Activated CD8-positive, alpha-beta T cell treated with anti-CD3 and anti-CD28 coated beads for 36 hours (primary cell): ENCODE measurements at regions not wholly inside any gene's neighbourhood (a gene's known extent, or its start where the extent isn't known, plus 50 kb on each side); places are given as distances from the start of the nearest gene placed in this dataset.

Experiments used
- ATAC-seq: fragments of 200-7000 bp; cut with Tn5 transposase; one replicate; pipeline ENCODE4 v1.10.0; 2021; ENCODE audit warnings: mild to moderate bottlenecking, moderate library complexity
- CTCF ChIA-PET: fragments of 350-600 bp; sonication (Branson Sonifier 250); formaldehyde crosslinking; loops from one replicate; lab custom pipeline; 2021; ENCODE audit warnings: antibody characterized with exemption; lab: Charles Lee
- POLR2A ChIA-PET: fragments of 350-600 bp; sonication (Branson Sonifier 250); formaldehyde crosslinking; loops from one replicate; lab custom pipeline; 2021; ENCODE audit warnings: antibody characterized with exemption; lab: Charles Lee
- DNase-seq: peaks from one replicate; pipeline ENCODE4 v3.0.0-alpha.2; 2020
- H3K27ac Mint-ChIP-seq: one replicate; pipeline ENCODE4 v1.8.0; 2021; ENCODE audit warnings: mild to moderate bottlenecking, mixed read lengths
- H3K27me3 Mint-ChIP-seq: one replicate; pipeline ENCODE4 v1.8.0; 2021; ENCODE audit warnings: mixed read lengths
- H3K36me3 Mint-ChIP-seq: one replicate; pipeline ENCODE4 v1.8.0; 2021; ENCODE audit warnings: low read depth, mixed read lengths
- H3K4me1 Mint-ChIP-seq: one replicate; pipeline ENCODE4 v1.8.0; 2021; ENCODE audit warnings: low read depth, mixed read lengths
- H3K4me3 Mint-ChIP-seq: one replicate; pipeline ENCODE4 v1.8.0; 2021; ENCODE audit warnings: mild to moderate bottlenecking, moderate library complexity, mixed read lengths
- H3K9me3 Mint-ChIP-seq: one replicate; pipeline ENCODE4 v1.8.0; 2021; ENCODE audit warnings: mixed read lengths
- intact Hi-C: fragments of 100-400 bp; cut with micrococcal nuclease; formaldehyde crosslinking; loops from one replicate; pipeline ENCODE4 v1.10.0; 2022
- TF ChIP-seq, protein P1 (sequence below): fragments of 200-600 bp; IDR thresholded peaks from one replicate; pipeline ENCODE4 v1.8.0; 2022; ENCODE audit warnings: antibody characterized with exemption, mild to moderate bottlenecking

DNA sequence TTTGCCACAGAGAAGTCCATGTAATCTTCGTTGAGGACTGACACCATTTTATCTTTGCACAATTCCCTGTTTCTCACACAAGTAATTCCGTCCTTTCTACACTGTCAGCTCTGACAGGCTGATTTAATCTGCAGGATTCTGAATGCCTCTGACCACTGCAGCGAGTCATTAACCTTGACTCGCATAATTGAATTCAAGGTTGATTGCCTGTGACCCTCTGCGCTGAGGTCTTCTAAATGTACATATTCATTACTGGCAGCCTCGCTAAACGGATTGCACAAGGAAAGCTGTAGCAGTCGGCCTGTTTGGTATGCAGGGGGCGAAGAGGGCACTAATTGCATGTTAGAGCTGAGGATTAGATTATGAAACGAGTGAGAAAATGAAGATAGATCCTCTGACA, 147.8 kb downstream of the SHOX2 start:
- H3K27me3 Mint-ChIP-seq, result peaks cover 1% of the 10 kb centered on the region
- H3K36me3 Mint-ChIP-seq, result no peaks in the 10 kb centered on the region
- ChIA-PET POLR2A (no interaction called here), CTCF (no interaction called here)
- intact Hi-C loops, result no loop called here
- H3K4me1 Mint-ChIP-seq, result no peaks in the 10 kb centered on the region
- no peak for ATAC-seq
- no peaks in the 10 kb centered on the region for H3K9me3 Mint-ChIP-seq
- TF ChIP-seq, protein P1, sequence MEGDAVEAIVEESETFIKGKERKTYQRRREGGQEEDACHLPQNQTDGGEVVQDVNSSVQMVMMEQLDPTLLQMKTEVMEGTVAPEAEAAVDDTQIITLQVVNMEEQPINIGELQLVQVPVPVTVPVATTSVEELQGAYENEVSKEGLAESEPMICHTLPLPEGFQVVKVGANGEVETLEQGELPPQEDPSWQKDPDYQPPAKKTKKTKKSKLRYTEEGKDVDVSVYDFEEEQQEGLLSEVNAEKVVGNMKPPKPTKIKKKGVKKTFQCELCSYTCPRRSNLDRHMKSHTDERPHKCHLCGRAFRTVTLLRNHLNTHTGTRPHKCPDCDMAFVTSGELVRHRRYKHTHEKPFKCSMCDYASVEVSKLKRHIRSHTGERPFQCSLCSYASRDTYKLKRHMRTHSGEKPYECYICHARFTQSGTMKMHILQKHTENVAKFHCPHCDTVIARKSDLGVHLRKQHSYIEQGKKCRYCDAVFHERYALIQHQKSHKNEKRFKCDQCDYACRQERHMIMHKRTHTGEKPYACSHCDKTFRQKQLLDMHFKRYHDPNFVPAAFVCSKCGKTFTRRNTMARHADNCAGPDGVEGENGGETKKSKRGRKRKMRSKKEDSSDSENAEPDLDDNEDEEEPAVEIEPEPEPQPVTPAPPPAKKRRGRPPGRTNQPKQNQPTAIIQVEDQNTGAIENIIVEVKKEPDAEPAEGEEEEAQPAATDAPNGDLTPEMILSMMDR, result no peak
- no peak for DNase-seq
- H3K27ac Mint-ChIP-seq, result no peak overlapping the region
- no peak overlapping the region for H3K4me3 Mint-ChIP-seq

DNA sequence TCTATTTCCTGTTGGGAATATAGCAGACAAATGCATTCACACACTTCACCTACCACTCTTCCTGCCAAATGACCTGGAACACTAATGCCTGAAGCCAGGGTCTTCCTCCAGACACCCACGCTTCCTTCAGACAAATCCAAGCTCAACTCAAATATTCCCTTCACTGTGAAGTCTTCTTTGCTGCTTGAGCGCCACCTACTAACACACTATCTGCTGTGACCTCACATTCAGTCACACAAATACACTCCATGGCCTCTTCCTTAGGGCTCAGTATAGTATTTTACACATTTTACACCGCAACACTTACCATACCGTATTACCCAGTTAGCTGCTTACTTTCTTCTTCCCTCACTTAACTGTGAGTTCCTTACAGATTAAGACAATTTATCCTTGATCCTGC, 149.4 kb downstream of the SHOX2 start:
- Mint-ChIP-seq H3K4me3 (no peak overlapping the region), H3K4me1 (no peaks in the 10 kb centered on the region), H3K27ac (no peak overlapping the region), H3K27me3 (peaks cover 1% of the 10 kb centered on the region), H3K36me3 (no peaks in the 10 kb centered on the region), H3K9me3 (peaks cover 3% of the 10 kb centered on the region)
- CTCF ChIA-PET, result no interaction called here
- DNase-seq (no peak), ATAC-seq (no peak)
- TF ChIP-seq, protein P1, result no peak
- POLR2A ChIA-PET, result no interaction called here
- intact Hi-C loops, result no loop called here

DNA sequence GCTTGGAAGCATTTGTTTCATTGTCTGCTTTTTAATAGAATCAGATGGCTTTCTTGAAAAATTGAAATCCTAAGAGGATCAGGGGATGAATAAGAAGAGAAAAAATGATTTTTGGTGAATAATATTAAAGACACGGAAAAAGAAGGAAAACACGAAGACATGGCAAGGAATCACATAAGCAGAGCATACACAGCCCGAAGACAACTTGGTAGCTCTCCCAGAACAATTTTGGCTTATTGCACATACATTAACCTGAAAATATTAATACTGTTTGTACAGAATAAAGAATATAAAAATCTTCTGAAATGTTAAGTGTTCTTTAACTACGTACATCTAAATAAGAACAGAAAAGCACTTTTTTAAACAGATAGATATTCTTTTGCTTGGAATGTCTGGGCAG, 150.0 kb downstream of the SHOX2 start:
- Mint-ChIP-seq H3K36me3 (no peaks in the 10 kb centered on the region), H3K4me3 (no peak overlapping the region), H3K27ac (no peak overlapping the region), H3K9me3 (peaks cover 3% of the 10 kb centered on the region), H3K27me3 (peaks cover 1% of the 10 kb centered on the region), H3K4me1 (no peaks in the 10 kb centered on the region)
- intact Hi-C loops, result no loop called here
- ChIA-PET CTCF (no interaction called here), POLR2A (no interaction called here)
- no peak for ATAC-seq
- TF ChIP-seq, protein P1, result no peak
- DNase-seq, result no peak

DNA sequence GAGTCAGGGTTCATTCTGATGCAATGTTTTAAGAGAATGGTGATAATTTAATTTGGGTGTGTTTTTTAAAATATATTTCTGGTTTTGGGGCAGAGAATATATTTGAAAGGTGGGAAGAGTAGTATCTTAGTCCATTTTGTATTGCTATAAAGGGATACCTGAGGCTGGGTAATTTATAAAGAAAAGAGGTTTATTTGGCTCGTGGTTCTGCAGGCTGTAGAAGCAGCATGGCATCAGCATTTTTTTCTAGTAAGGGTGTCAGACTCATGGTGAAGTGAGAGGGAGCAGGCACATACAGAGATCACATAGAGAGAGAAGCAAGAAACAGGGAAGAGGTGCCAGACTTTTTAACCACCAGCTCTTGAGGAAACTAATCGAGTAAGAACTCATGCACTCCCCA, 152.7 kb downstream of the SHOX2 start:
- POLR2A ChIA-PET, result no interaction called here
- Mint-ChIP-seq H3K36me3 (no peaks in the 10 kb centered on the region), H3K27ac (no peak overlapping the region), H3K4me3 (no peak overlapping the region), H3K4me1 (no peaks in the 10 kb centered on the region), H3K27me3 (peaks cover under 1% of the 10 kb centered on the region), H3K9me3 (peaks cover 5% of the 10 kb centered on the region)
- CTCF ChIA-PET, result no interaction called here
- TF ChIP-seq, protein P1, result no peak
- intact Hi-C loops, result no loop called here
- DNase-seq, result no peak
- no peak for ATAC-seq

DNA sequence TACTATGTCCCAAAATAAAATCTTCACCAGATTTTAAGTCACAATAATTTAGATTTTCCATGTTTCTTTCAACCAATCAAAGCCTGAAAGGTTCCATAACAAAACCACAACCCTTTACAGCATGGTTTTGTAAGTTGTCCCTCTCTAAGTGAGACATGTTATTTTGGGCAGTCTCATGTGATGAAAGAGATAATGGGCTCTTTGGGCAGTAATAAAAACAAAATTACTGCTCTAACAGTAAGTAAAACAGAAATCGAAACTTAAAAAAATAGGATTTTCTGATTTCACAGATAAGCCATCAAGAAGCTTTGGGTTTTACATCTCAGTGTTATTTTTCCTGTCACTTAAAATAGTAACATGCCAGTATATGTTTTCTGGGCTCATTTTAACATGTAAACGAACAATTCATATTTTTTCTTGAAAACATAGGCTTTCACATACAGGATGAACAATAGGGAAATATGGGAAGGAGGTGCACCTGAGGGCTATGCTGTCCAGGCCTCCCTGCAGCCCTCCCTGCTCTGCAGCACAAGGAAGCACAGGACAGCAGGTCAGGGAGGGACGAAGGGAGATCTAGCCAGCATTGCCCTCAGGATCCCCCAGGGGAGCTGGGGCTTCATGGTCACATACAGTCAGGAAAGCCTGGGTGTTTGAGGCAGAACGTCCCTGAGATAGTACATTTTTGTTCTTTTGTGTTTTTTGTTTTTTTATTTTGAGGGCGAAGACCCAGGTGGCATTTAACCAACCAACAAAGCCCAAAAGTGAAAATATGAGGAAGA, 157.4 kb downstream of the SHOX2 start:
- no peak for ATAC-seq
- H3K4me1 Mint-ChIP-seq, result no peaks in the 10 kb centered on the region
- TF ChIP-seq, protein P1, result no peak
- ChIA-PET CTCF (interaction anchor here (1.1 kb wide), 1 partner anchor 84 kb away, joined by 3 read pairs; no protein-coding TSS in a partner anchor), POLR2A (no interaction called here)
- H3K36me3 Mint-ChIP-seq, result no peaks in the 10 kb centered on the region
- peaks cover 3% of the 10 kb centered on the region for H3K27me3 Mint-ChIP-seq
- intact Hi-C loops, result no loop called here
- no peak for DNase-seq
- H3K4me3 Mint-ChIP-seq, result no peak overlapping the region
- H3K27ac Mint-ChIP-seq, result no peak overlapping the region
- H3K9me3 Mint-ChIP-seq, result peaks cover 5% of the 10 kb centered on the region
